Hepatocyte (in vitro differentiated cells): ENCODE measurements at regions not wholly inside any gene's neighbourhood (a gene's known extent, or its start where the extent isn't known, plus 50 kb on each side); places are given as distances from the start of the nearest gene placed in this dataset.

ENCODE experiments used
- DNase-seq: peaks from one replicate; pipeline ENCODE4 v3.0.0-alpha.2; 2016; ENCODE audit warnings: low spot score
- H2AFZ ChIP-seq: fragments of 200-600 bp; sonication (generic); 2 replicates; pipeline ENCODE4 v1.6.0; 2016; ENCODE audit warnings: antibody characterized with exemption, mild to moderate bottlenecking
- H3K27ac ChIP-seq: fragments of 200-600 bp; sonication (generic); 2 replicates; pipeline ENCODE4 v1.5.1; 2016; ENCODE audit warnings: mild to moderate bottlenecking
- H3K27me3 ChIP-seq: fragments of 200-600 bp; sonication (generic); 2 replicates; pipeline ENCODE4 v1.6.1; 2016
- H3K36me3 ChIP-seq: fragments of 200-600 bp; sonication (generic); replicated peaks from 2 replicates; pipeline ENCODE4 v1.5.1; 2016; ENCODE audit warnings: low read depth; ENCODE audit not compliant: insufficient read depth
- H3K4me1 ChIP-seq: fragments of 200-600 bp; sonication (generic); 2 replicates; pipeline ENCODE4 v1.5.1; 2016; ENCODE audit warnings: mild to moderate bottlenecking, moderate library complexity; ENCODE audit not compliant: insufficient read depth
- H3K4me2 ChIP-seq: fragments of 200-600 bp; sonication (generic); 2 replicates; pipeline ENCODE4 v1.6.0; 2016
- H3K4me3 ChIP-seq: fragments of 200-600 bp; sonication (generic); 2 replicates; pipeline ENCODE4 v1.5.1; 2016; ENCODE audit warnings: mild to moderate bottlenecking
- H3K79me2 ChIP-seq: fragments of 200-600 bp; sonication (generic); 2 replicates; pipeline ENCODE4 v1.6.0; 2017; ENCODE audit warnings: mild to moderate bottlenecking
- H3K9me2 ChIP-seq: fragments of 200-600 bp; sonication (generic); replicated peaks from 2 replicates; pipeline ENCODE4 v1.6.0; 2017; ENCODE audit warnings: mild to moderate bottlenecking; ENCODE audit not compliant: insufficient read depth
- H3K9me3 ChIP-seq: fragments of 200-600 bp; sonication (generic); 2 replicates; pipeline ENCODE4 v1.5.1; 2016; ENCODE audit warnings: low read depth, mild to moderate bottlenecking
- H4K20me1 ChIP-seq: fragments of 200-600 bp; sonication (generic); 2 replicates; pipeline ENCODE4 v1.6.0; 2016; ENCODE audit warnings: mild to moderate bottlenecking; ENCODE audit not compliant: insufficient read depth, poor library complexity, severe bottlenecking
- EZH2 ChIP-seq: fragments of 200-600 bp; sonication (generic); IDR thresholded peaks from 2 replicates; pipeline ENCODE4 v1.6.1; 2016; ENCODE audit warnings: antibody characterized with exemption, mild to moderate bottlenecking, borderline replicate concordance
- EZH2phosphoT487 ChIP-seq: fragments of 200-600 bp; sonication (generic); IDR thresholded peaks from one replicate; pipeline ENCODE4 v1.6.1; 2018; ENCODE audit warnings: antibody characterized with exemption, mild to moderate bottlenecking, low read depth, moderate library complexity; ENCODE audit not compliant: unreplicated experiment, severe bottlenecking
- WGBS: methylation state at CpG from one replicate; pipeline ENCODE4 v1.1.6; 2016; ENCODE audit warnings: low lambda C conversion rate; ENCODE audit errors: missing lambda C conversion rate; 5-methylcytosine and 5-hydroxymethylcytosine counted together
- TF ChIP-seq, protein P1 (sequence below): fragments of 200-600 bp; sonication (generic); IDR thresholded peaks from 2 replicates; pipeline ENCODE4 v1.5.1; 2016; ENCODE audit warnings: antibody characterized with exemption, mild to moderate bottlenecking; ENCODE audit not compliant: poor library complexity

GRCh38 chr20:52569201-52569600 is 377.6 kb upstream of the ZFP64 start:
- WGBS = 95% methylated on average over 3 of the region's 3 CpGs
- TF ChIP-seq EZH2phosphoT487 (no peak), EZH2 (no peak)
- TF ChIP-seq, protein P1, sequence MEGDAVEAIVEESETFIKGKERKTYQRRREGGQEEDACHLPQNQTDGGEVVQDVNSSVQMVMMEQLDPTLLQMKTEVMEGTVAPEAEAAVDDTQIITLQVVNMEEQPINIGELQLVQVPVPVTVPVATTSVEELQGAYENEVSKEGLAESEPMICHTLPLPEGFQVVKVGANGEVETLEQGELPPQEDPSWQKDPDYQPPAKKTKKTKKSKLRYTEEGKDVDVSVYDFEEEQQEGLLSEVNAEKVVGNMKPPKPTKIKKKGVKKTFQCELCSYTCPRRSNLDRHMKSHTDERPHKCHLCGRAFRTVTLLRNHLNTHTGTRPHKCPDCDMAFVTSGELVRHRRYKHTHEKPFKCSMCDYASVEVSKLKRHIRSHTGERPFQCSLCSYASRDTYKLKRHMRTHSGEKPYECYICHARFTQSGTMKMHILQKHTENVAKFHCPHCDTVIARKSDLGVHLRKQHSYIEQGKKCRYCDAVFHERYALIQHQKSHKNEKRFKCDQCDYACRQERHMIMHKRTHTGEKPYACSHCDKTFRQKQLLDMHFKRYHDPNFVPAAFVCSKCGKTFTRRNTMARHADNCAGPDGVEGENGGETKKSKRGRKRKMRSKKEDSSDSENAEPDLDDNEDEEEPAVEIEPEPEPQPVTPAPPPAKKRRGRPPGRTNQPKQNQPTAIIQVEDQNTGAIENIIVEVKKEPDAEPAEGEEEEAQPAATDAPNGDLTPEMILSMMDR = no peak

GRCh38 chr20:52565614-52566013 is 374.0 kb upstream of the ZFP64 start:
- Histone ChIP-seq H3K27ac (no peak overlapping the region), H3K36me3 (no peaks in the 10 kb centered on the region), H3K4me3 (no peak overlapping the region), H3K79me2 (no peaks in the 10 kb centered on the region), H3K9me3 (no peaks in the 10 kb centered on the region), H4K20me1 (no peaks in the 10 kb centered on the region), H3K4me2 (no peak overlapping the region), H3K4me1 (no peaks in the 10 kb centered on the region), H3K27me3 (no peaks in the 10 kb centered on the region), H2AFZ (no peak overlapping the region), H3K9me2 (no peaks in the 10 kb centered on the region)
- DNase-seq = no peak
- TF ChIP-seq, protein P1 = no peak
- TF ChIP-seq EZH2phosphoT487 = no peak
- no peak for TF ChIP-seq EZH2
- WGBS = 79% methylated on average over 2 of the region's 2 CpGs

More at GRCh38 chr20:52569201-52569600, 377.6 kb upstream of the ZFP64 start:
- no peaks in the 10 kb centered on the region for H3K4me1 ChIP-seq
- no peak overlapping the region for H3K4me3 ChIP-seq
- H3K4me2 ChIP-seq = no peak overlapping the region
- H3K27me3 ChIP-seq = no peaks in the 10 kb centered on the region
- H3K79me2 ChIP-seq = no peaks in the 10 kb centered on the region
- H3K9me2 ChIP-seq = no peaks in the 10 kb centered on the region
- H4K20me1 ChIP-seq = no peaks in the 10 kb centered on the region
- no peak overlapping the region for H2AFZ ChIP-seq
- no peaks in the 10 kb centered on the region for H3K36me3 ChIP-seq
- H3K27ac ChIP-seq = no peak overlapping the region
- no peak for DNase-seq
- H3K9me3 ChIP-seq = no peaks in the 10 kb centered on the region

GRCh38 chr20:52564594-52564993 is 373.0 kb upstream of the ZFP64 start:
- 94% methylated on average over 4 of the region's 4 CpGs for WGBS
- H3K79me2 ChIP-seq = no peaks in the 10 kb centered on the region

More at GRCh38 chr20:52564594-52564993, 373.0 kb upstream of the ZFP64 start:
- H3K9me2 ChIP-seq = no peaks in the 10 kb centered on the region
- H3K4me1 ChIP-seq = no peaks in the 10 kb centered on the region
- DNase-seq = no peak
- no peaks in the 10 kb centered on the region for H4K20me1 ChIP-seq
- H3K27me3 ChIP-seq = no peaks in the 10 kb centered on the region
- no peak overlapping the region for H3K4me2 ChIP-seq
- no peak overlapping the region for H3K4me3 ChIP-seq
- no peak overlapping the region for H3K27ac ChIP-seq
- TF ChIP-seq, protein P1 = no peak
- TF ChIP-seq EZH2phosphoT487 (no peak), EZH2 (no peak)
- H3K9me3 ChIP-seq = no peaks in the 10 kb centered on the region
- no peak overlapping the region for H2AFZ ChIP-seq
- no peaks in the 10 kb centered on the region for H3K36me3 ChIP-seq
